ENCODE measurements at regions not wholly inside any gene's neighbourhood (a gene's known extent, or its start where the extent isn't known, plus 50 kb on each side); places are given as distances from the start of the nearest gene placed in this dataset.

DNA sequence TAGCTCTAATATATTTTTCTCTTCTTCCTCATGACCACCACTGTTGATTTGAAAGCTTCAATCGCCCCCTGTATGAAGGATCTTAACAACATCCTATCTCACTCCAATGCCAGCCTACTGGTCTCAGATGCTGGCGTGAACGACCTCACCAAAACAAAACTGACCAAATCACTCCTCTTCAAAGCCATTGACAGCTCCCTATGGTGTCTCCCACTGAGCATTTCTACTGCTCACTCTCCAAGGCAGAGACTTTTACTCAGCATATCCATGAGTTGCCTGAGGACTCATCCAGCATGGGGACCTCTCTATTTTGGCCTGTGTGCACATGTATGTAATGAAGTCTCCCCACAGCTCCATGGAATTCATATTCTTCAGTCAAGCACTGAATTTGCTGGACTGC, 520.4 kb downstream of the TFAP2B start:
- Histone ChIP-seq H3K27ac (no peak overlapping the region), H3K36me3 (no peaks in the 10 kb centered on the region), H3K4me3 (no peak overlapping the region), H3K4me1 (no peaks in the 10 kb centered on the region), H3K9me3 (no peaks in the 10 kb centered on the region), H3K27me3 (no peaks in the 10 kb centered on the region)
- no peak for DNase-seq (ENCODE audit: low spot score)
- TF ChIP-seq, protein P1, sequence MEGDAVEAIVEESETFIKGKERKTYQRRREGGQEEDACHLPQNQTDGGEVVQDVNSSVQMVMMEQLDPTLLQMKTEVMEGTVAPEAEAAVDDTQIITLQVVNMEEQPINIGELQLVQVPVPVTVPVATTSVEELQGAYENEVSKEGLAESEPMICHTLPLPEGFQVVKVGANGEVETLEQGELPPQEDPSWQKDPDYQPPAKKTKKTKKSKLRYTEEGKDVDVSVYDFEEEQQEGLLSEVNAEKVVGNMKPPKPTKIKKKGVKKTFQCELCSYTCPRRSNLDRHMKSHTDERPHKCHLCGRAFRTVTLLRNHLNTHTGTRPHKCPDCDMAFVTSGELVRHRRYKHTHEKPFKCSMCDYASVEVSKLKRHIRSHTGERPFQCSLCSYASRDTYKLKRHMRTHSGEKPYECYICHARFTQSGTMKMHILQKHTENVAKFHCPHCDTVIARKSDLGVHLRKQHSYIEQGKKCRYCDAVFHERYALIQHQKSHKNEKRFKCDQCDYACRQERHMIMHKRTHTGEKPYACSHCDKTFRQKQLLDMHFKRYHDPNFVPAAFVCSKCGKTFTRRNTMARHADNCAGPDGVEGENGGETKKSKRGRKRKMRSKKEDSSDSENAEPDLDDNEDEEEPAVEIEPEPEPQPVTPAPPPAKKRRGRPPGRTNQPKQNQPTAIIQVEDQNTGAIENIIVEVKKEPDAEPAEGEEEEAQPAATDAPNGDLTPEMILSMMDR (IDR thresholded peaks at IDR 0.05): no peak

DNA sequence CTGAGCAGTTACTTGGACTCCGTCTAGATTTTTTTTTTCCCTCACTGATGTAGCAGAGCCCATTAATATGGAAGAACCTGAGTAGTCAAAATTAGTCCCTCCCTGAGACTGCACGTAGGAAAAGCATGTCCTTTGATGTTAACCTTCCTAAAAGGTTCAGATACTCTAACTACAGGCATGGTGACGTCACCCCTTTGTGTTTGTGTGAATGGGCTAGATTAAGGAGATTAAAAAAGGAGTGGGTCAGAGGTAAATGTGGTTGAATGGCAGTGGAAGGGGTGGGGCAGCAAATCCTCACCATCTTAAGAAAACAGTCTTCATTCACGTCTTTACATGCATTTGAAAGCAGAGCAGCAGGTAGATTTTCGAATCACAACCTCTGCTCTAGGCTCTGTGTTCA, 521.1 kb downstream of the TFAP2B start:
- H3K4me1 ChIP-seq: no peaks in the 10 kb centered on the region
- TF ChIP-seq, protein P1 (IDR thresholded peaks at IDR 0.05): no peak
- no peak for DNase-seq (ENCODE audit: low spot score)

DNA sequence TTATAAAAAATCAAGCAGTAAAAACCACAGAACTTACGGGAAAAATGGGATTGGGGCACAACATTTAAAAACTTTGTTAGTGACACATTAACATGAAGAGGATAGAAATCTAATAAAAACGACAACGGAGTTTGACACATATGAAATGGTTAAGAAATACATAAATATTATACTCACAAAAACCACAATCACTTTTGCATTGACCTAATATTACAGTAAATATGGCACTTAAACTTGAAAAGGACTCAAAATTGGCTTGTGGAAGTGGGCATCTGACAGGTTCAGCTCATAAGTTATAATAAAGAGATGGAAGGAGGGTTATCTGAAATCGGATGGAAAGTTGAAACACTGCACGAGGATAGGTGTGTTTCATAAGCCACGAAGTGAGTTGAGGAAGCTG, 523.7 kb downstream of the TFAP2B start:
- no peaks in the 10 kb centered on the region for H3K36me3 ChIP-seq
- H3K4me3 ChIP-seq: no peak overlapping the region
- no peaks in the 10 kb centered on the region for H3K27me3 ChIP-seq
- TF ChIP-seq, protein P1 (IDR thresholded peaks at IDR 0.05): no peak
- H3K27ac ChIP-seq: no peak overlapping the region
- no peak for DNase-seq (ENCODE audit: low spot score)
- no peaks in the 10 kb centered on the region for H3K4me1 ChIP-seq
- H3K9me3 ChIP-seq: no peaks in the 10 kb centered on the region

More for the DNA sequence above, 521.1 kb downstream of the TFAP2B start:
- Histone ChIP-seq H3K9me3 (no peaks in the 10 kb centered on the region), H3K4me3 (no peak overlapping the region), H3K27ac (no peak overlapping the region), H3K27me3 (no peaks in the 10 kb centered on the region), H3K36me3 (no peaks in the 10 kb centered on the region)

DNA sequence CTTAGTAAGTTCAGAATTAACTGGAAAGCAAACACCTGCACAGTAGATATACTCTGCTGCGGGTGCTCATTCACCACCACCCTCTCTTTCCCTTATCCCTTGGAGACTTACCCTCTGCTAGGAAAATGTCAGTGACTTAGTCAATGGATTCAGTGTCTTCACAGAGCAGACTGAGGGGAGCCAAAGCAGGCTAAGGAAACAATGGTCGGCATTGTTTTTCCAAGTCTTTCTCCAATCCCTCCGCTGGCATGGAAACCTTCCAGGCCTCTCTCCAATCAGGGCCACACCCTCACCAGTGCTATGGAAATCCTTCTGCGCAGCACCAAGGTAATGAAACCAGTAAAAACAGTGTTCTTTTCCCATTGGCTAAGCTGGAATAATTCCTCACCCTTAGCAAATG, 531.2 kb downstream of the TFAP2B start:
- no peaks in the 10 kb centered on the region for H3K4me1 ChIP-seq

DNA sequence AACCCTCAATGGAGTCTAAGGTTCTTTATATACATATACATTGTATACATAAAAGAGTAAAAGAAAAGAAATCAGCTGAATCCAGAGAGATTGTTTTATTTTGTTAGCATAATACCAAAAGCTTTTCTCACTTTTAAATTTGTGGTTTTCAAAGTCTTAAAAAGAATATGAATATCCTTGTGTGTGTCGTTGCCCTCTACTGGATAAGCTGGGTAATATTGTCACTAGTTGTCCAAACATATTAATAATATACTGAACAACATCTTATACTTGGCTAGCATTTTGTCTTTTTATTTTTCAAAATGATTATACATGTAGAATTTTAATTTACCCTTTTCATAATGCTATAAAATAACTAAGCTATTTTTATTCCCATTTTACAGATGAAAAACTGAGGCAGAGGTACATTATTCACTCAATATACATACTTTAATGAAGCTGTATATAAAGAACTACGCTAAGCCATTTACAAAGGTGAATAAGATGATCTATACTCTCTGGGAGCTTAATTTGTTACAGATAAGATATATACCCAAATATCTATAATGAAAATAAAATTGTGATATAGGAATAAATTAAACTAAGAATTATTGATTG, 531.7 kb downstream of the TFAP2B start:
- Histone ChIP-seq H3K27ac (no peak overlapping the region), H3K4me1 (no peaks in the 10 kb centered on the region), H3K36me3 (no peaks in the 10 kb centered on the region), H3K27me3 (no peaks in the 10 kb centered on the region), H3K9me3 (no peaks in the 10 kb centered on the region), H3K4me3 (no peak overlapping the region)
- TF ChIP-seq, protein P1 (IDR thresholded peaks at IDR 0.05): peak in 1 of 2 donors; percentile 31
- no peak for DNase-seq (ENCODE audit: low spot score)

More for the DNA sequence above, 531.2 kb downstream of the TFAP2B start:
- Histone ChIP-seq H3K27ac (no peak overlapping the region), H3K27me3 (no peaks in the 10 kb centered on the region), H3K36me3 (no peaks in the 10 kb centered on the region), H3K9me3 (no peaks in the 10 kb centered on the region), H3K4me3 (no peak overlapping the region)
- no peak for DNase-seq (ENCODE audit: low spot score)
- TF ChIP-seq, protein P1 (IDR thresholded peaks at IDR 0.05): no peak

DNA sequence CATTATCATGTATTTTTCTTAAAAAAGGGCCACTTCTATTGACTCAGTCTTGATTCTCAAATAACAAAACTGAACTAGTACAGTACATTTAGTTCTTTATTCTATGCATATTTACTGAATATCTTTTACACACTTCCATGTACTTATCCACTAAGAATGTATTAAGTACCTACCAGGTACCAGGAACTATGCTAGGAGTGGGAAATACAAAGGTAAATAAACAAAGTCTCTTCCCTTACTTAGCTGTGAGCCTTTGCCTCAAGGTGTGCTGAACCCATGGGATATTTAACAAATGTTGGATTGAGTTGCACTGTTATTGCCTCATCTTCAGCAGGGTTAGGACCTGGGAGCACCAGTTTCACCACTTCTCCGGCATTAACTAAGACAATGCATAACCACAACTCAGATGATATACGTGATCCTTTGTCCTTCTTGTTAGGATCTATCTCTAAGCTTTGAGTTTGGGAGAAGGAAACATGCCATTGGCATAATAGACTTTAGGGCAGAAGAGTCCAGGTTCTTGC, 533.9 kb downstream of the TFAP2B start:
- Histone ChIP-seq H3K9me3 (no peaks in the 10 kb centered on the region), H3K27me3 (no peaks in the 10 kb centered on the region), H3K4me1 (no peaks in the 10 kb centered on the region), H3K4me3 (no peak overlapping the region), H3K27ac (no peak overlapping the region), H3K36me3 (no peaks in the 10 kb centered on the region)
- TF ChIP-seq, protein P1 (IDR thresholded peaks at IDR 0.05): no peak
- DNase-seq (ENCODE audit: low spot score): no peak
